ENCODE measurements at regions not wholly inside any gene's neighbourhood (a gene's known extent, or its start where the extent isn't known, plus 50 kb on each side); places are given as distances from the start of the nearest gene placed in this dataset.

DNA sequence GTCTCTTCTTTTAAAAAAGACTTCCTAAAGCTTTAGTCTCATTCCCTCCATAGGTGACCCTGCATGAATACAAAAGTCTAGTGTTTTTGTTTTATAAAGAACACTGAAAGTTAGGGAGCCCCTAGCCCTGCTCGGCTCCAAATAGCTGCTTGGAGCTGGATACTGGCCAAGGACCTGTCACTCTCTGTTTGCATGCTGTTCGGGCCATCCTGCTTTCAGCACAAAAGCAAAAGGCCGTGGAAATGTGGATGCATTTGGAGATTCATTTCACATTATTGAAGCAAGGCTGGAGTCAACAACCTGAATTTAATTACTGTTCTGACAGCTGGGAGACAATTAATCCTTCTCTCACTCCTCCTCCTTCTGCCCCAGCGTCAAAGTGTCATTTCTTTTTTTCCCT is 151.7 kb upstream of the NMUR2 start:
- H3K27ac ChIP-seq (ENCODE audit: extremely low read depth, low read depth, low read length) = no peak overlapping the region
- ChIA-PET CTCF (interaction anchor here (0.7 to 1.2 kb wide), 2 partner anchors 81 to 1408 kb away, joined by 3 to 4 read pairs; no protein-coding TSS in a partner anchor), POLR2A (no interaction called here)
- H3K4me1 ChIP-seq (ENCODE audit: control insufficient read depth, insufficient read depth, low read length) = no peaks in the 10 kb centered on the region
- no peaks in the 10 kb centered on the region for H3K36me3 ChIP-seq (ENCODE audit: control insufficient read depth in 2 of 2, insufficient read depth in 1 of 2, low read length in 2 of 2)
- no peaks in the 10 kb centered on the region for H3K9me3 ChIP-seq (ENCODE audit: control insufficient read depth, insufficient read depth, low read depth, low read length)
- TF ChIP-seq MEIS1 (CRISPR knock-in tag; IDR thresholded peaks at IDR 0.05; ENCODE audit: borderline replicate concordance) (no peak), ZNF146 (tag by site-specific recombination; IDR thresholded peaks at IDR 0.05) (no peak), ZNF292 (tag by site-specific recombination; IDR thresholded peaks at IDR 0.05; ENCODE audit: borderline replicate concordance, low read depth) (no peak), ZBTB21 (tag by site-specific recombination; IDR thresholded peaks at IDR 0.05) (no peak), ZBTB20 (tag by site-specific recombination; IDR thresholded peaks at IDR 0.05) (no peak), REPIN1 (tag by site-specific recombination; IDR thresholded peaks at IDR 0.05; ENCODE audit: low read depth) (no peak), ZNF654 (tag by site-specific recombination; IDR thresholded peaks at IDR 0.05; ENCODE audit: low read depth) (no peak), ZNF184 (tag by site-specific recombination; IDR thresholded peaks at IDR 0.05) (no peak), ZNF768 (tag by site-specific recombination; IDR thresholded peaks at IDR 0.05) (no peak), YY1 (tag by site-specific recombination; IDR thresholded peaks at IDR 0.05) (no peak), SCRT2 (tag by site-specific recombination; IDR thresholded peaks at IDR 0.05) (no peak), GFI1B (tag by site-specific recombination; IDR thresholded peaks at IDR 0.05) (no peak), ZNF174 (tag by site-specific recombination; IDR thresholded peaks at IDR 0.05) (no peak), ZBTB8A (tag by site-specific recombination; IDR thresholded peaks at IDR 0.05) (no peak)
- TF ChIP-seq, protein P1, sequence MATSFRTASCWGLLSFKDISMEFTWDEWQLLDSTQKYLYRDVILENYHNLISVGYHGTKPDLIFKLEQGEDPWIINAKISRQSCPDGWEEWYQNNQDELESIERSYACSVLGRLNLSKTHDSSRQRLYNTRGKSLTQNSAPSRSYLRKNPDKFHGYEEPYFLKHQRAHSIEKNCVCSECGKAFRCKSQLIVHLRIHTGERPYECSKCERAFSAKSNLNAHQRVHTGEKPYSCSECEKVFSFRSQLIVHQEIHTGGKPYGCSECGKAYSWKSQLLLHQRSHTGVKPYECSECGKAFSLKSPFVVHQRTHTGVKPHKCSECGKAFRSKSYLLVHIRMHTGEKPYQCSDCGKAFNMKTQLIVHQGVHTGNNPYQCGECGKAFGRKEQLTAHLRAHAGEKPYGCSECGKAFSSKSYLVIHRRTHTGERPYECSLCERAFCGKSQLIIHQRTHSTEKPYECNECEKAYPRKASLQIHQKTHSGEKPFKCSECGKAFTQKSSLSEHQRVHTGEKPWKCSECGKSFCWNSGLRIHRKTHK (tag by site-specific recombination; IDR thresholded peaks at IDR 0.05) = no peak
- TF ChIP-seq, protein P2, sequence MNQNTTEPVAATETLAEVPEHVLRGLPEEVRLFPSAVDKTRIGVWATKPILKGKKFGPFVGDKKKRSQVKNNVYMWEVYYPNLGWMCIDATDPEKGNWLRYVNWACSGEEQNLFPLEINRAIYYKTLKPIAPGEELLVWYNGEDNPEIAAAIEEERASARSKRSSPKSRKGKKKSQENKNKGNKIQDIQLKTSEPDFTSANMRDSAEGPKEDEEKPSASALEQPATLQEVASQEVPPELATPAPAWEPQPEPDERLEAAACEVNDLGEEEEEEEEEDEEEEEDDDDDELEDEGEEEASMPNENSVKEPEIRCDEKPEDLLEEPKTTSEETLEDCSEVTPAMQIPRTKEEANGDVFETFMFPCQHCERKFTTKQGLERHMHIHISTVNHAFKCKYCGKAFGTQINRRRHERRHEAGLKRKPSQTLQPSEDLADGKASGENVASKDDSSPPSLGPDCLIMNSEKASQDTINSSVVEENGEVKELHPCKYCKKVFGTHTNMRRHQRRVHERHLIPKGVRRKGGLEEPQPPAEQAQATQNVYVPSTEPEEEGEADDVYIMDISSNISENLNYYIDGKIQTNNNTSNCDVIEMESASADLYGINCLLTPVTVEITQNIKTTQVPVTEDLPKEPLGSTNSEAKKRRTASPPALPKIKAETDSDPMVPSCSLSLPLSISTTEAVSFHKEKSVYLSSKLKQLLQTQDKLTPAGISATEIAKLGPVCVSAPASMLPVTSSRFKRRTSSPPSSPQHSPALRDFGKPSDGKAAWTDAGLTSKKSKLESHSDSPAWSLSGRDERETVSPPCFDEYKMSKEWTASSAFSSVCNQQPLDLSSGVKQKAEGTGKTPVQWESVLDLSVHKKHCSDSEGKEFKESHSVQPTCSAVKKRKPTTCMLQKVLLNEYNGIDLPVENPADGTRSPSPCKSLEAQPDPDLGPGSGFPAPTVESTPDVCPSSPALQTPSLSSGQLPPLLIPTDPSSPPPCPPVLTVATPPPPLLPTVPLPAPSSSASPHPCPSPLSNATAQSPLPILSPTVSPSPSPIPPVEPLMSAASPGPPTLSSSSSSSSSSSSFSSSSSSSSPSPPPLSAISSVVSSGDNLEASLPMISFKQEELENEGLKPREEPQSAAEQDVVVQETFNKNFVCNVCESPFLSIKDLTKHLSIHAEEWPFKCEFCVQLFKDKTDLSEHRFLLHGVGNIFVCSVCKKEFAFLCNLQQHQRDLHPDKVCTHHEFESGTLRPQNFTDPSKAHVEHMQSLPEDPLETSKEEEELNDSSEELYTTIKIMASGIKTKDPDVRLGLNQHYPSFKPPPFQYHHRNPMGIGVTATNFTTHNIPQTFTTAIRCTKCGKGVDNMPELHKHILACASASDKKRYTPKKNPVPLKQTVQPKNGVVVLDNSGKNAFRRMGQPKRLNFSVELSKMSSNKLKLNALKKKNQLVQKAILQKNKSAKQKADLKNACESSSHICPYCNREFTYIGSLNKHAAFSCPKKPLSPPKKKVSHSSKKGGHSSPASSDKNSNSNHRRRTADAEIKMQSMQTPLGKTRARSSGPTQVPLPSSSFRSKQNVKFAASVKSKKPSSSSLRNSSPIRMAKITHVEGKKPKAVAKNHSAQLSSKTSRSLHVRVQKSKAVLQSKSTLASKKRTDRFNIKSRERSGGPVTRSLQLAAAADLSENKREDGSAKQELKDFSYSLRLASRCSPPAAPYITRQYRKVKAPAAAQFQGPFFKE (tag by site-specific recombination; IDR thresholded peaks at IDR 0.05; ENCODE audit: borderline replicate concordance) = no peak
- TF ChIP-seq, protein P3, sequence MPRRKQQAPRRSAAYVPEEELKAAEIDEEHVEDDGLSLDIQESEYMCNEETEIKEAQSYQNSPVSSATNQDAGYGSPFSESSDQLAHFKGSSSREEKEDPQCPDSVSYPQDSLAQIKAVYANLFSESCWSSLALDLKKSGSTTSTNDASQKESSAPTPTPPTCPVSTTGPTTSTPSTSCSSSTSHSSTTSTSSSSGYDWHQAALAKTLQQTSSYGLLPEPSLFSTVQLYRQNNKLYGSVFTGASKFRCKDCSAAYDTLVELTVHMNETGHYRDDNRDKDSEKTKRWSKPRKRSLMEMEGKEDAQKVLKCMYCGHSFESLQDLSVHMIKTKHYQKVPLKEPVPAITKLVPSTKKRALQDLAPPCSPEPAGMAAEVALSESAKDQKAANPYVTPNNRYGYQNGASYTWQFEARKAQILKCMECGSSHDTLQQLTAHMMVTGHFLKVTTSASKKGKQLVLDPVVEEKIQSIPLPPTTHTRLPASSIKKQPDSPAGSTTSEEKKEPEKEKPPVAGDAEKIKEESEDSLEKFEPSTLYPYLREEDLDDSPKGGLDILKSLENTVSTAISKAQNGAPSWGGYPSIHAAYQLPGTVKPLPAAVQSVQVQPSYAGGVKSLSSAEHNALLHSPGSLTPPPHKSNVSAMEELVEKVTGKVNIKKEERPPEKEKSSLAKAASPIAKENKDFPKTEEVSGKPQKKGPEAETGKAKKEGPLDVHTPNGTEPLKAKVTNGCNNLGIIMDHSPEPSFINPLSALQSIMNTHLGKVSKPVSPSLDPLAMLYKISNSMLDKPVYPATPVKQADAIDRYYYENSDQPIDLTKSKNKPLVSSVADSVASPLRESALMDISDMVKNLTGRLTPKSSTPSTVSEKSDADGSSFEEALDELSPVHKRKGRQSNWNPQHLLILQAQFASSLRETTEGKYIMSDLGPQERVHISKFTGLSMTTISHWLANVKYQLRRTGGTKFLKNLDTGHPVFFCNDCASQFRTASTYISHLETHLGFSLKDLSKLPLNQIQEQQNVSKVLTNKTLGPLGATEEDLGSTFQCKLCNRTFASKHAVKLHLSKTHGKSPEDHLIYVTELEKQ (tag by site-specific recombination; IDR thresholded peaks at IDR 0.05; ENCODE audit: borderline replicate concordance) = no peak
- no peak overlapping the region for H3K4me3 ChIP-seq (ENCODE audit: low read depth, low read length)
